CD14-positive monocyte (primary cell): ENCODE measurements at regions not wholly inside any gene's neighbourhood (a gene's known extent, or its start where the extent isn't known, plus 50 kb on each side); places are given as distances from the start of the nearest gene placed in this dataset.
"Not testable (repeated sequence)": the region's sequence is repeated elsewhere in the genome, so short reads cannot be mapped to it uniquely, and the experiment has no call there.

ENCODE experiments used
- DNase-seq, 3 donors: peaks; one replicate each; pipeline ENCODE4 v3.0.0-alpha.2; 2011 to 2022
- H2AFZ ChIP-seq: 2 replicates; pipeline ENCODE4 v1.6.0; 2012; ENCODE audit warnings: mild to moderate bottlenecking, low read depth, low read length, inconsistent platforms; ENCODE audit not compliant: insufficient read depth, poor library complexity, severe bottlenecking
- H3K27ac ChIP-seq, 2 donors: 1 replicate in 1 of 2; 2 replicates in 1 of 2; pipeline ENCODE4 v1.5.1; 2012 to 2013; ENCODE audit warnings: low read length in 2 of 2, control low read depth in 1 of 2, inconsistent platforms in 1 of 2, low read depth in 1 of 2, mild to moderate bottlenecking in 1 of 2
- H3K27me3 ChIP-seq, 2 donors: one replicate each; pipeline versions ENCODE4 v1.6.0 to v1.6.1; 2011 to 2013; ENCODE audit warnings: low read length in 2 of 2; ENCODE audit not compliant: control insufficient read depth in 2 of 2, insufficient read depth in 2 of 2
- H3K36me3 ChIP-seq, 2 donors: replicated peaks in 1 of 2; 1 replicate in 1 of 2; 2 replicates in 1 of 2; pipeline versions ENCODE4 v1.5.1 to v1.6.1; 2012 to 2013; ENCODE audit warnings: low read length in 2 of 2, control low read depth in 1 of 2, inconsistent platforms in 1 of 2, mild to moderate bottlenecking in 1 of 2; ENCODE audit not compliant: insufficient read depth in 2 of 2, control insufficient read depth in 1 of 2
- H3K4me1 ChIP-seq, 2 donors: 1 replicate in 1 of 2; 2 replicates in 1 of 2; pipeline versions ENCODE4 v1.5.1 to v1.6.1; 2012 to 2013; ENCODE audit warnings: low read length in 2 of 2, control low read depth in 1 of 2, inconsistent platforms in 1 of 2, mild to moderate bottlenecking in 1 of 2, moderate library complexity in 1 of 2; ENCODE audit not compliant: insufficient read depth in 2 of 2, control insufficient read depth in 1 of 2
- H3K4me2 ChIP-seq: replicated peaks from 2 replicates; pipeline ENCODE3; 2012; ENCODE audit warnings: low read length, moderate library complexity, mild to moderate bottlenecking; ENCODE audit not compliant: poor library complexity, severe bottlenecking; ENCODE audit errors: extremely low read depth
- H3K4me3 ChIP-seq, 3 experiments: fragments of 200-600 bp in 1 of 3; sonication (generic) in 1 of 3; replicated peaks in 1 of 3; 1 replicate in 2 of 3; 2 replicates in 1 of 3; pipeline ENCODE4 v1.5.1; 2011 to 2013; ENCODE audit warnings: low read length in 3 of 3, mild to moderate bottlenecking in 3 of 3, control low read depth in 2 of 3, low read depth in 2 of 3, inconsistent platforms in 1 of 3, moderate library complexity in 1 of 3
- H3K79me2 ChIP-seq: 2 replicates; pipeline ENCODE4 v1.6.0; 2012; ENCODE audit warnings: mild to moderate bottlenecking, control low read depth, inconsistent platforms, low read length, moderate library complexity; ENCODE audit not compliant: insufficient read depth
- H3K9ac ChIP-seq: 2 replicates; pipeline ENCODE4 v1.6.0; 2017; ENCODE audit warnings: low read length, mild to moderate bottlenecking; ENCODE audit not compliant: insufficient read depth, poor library complexity, severe bottlenecking
- H3K9me3 ChIP-seq, 2 donors: replicated peaks in 1 of 2; 1 replicate in 1 of 2; 2 replicates in 1 of 2; pipeline versions ENCODE4 v1.5.1 to v1.6.1; 2012 to 2013; ENCODE audit warnings: low read length in 2 of 2, control low read depth in 1 of 2; ENCODE audit not compliant: control insufficient read depth in 1 of 2, insufficient read depth in 1 of 2
- H4K20me1 ChIP-seq: 2 replicates; pipeline ENCODE4 v1.6.0; 2012; ENCODE audit warnings: mild to moderate bottlenecking, low read length, control low read depth, moderate library complexity; ENCODE audit not compliant: insufficient read depth
- H3K27ac Mint-ChIP-seq, 7 donors: one replicate each; pipeline ENCODE4 v1.8.0; 2020; ENCODE audit warnings: mild to moderate bottlenecking in 7 of 7, mixed read lengths in 7 of 7, moderate library complexity in 6 of 7, inconsistent platforms in 2 of 7
- H3K27me3 Mint-ChIP-seq, 3 donors: one replicate each; pipeline ENCODE4 v1.8.0; 2021 to 2022; ENCODE audit warnings: low read depth in 3 of 3, mild to moderate bottlenecking in 3 of 3, mixed read lengths in 3 of 3, moderate library complexity in 3 of 3, inconsistent platforms in 1 of 3
- H3K36me3 Mint-ChIP-seq, 2 donors: one replicate each; pipeline ENCODE4 v1.8.0; 2020; ENCODE audit warnings: mixed read lengths in 2 of 2, inconsistent platforms in 1 of 2, mild to moderate bottlenecking in 1 of 2
- H3K4me1 Mint-ChIP-seq: one replicate; pipeline ENCODE4 v1.8.0; 2020; ENCODE audit warnings: mild to moderate bottlenecking, mixed read lengths
- H3K4me3 Mint-ChIP-seq, 2 donors: one replicate each; pipeline ENCODE4 v1.8.0; 2020; ENCODE audit warnings: mild to moderate bottlenecking in 2 of 2, mixed read lengths in 2 of 2, moderate library complexity in 1 of 2
- H3K9me3 Mint-ChIP-seq, 7 donors: one replicate each; pipeline ENCODE4 v1.8.0; 2020 to 2022; ENCODE audit warnings: mixed read lengths in 7 of 7, mild to moderate bottlenecking in 6 of 7, moderate library complexity in 6 of 7, inconsistent platforms in 2 of 7
- WGBS: methylation state at CpG from one replicate; pipeline ENCODE4 v1.1.5; 2013; ENCODE audit warnings: missing lambda C conversion rate; ENCODE audit not compliant: insufficient coverage; 5-methylcytosine and 5-hydroxymethylcytosine counted together
- intact Hi-C, 2 donors: fragments of 100-400 bp; cut with micrococcal nuclease; formaldehyde crosslinking; loops; one replicate each; pipeline versions ENCODE4 v1.15.0 to v1.15.1; 2023
- TF ChIP-seq, protein P1 (sequence below): fragments of 200-600 bp; IDR thresholded peaks from one replicate; pipeline ENCODE4 v1.8.0; 2022; ENCODE audit warnings: antibody characterized with exemption, mild to moderate bottlenecking

GRCh38 chr13:54424344-54424743 is 1395.7 kb downstream of the OLFM4 start:
- Histone ChIP-seq H3K36me3 (no peaks in the 10 kb centered on the region), H2AFZ (no peak overlapping the region), H3K4me1 (no peaks in the 10 kb centered on the region), H3K27ac (no peak overlapping the region), H3K4me3 (no peak overlapping the region), H3K9me3 (peaks cover 0 to 3% of the 10 kb centered on the region in 2 donors), H4K20me1 (no peaks in the 10 kb centered on the region), H3K9ac (no peak overlapping the region), H3K27me3 (no peaks in the 10 kb centered on the region), H3K4me2 (no peak overlapping the region), H3K79me2 (no peaks in the 10 kb centered on the region)
- Mint-ChIP-seq H3K27ac (no peak overlapping the region), H3K27me3 (no peaks in the 10 kb centered on the region), H3K4me3 (no peak overlapping the region), H3K36me3 (no peaks in the 10 kb centered on the region), H3K4me1 (no peaks in the 10 kb centered on the region), H3K9me3 (peaks cover 0 to 6% (median 0%) of the 10 kb centered on the region in 7 donors)
- TF ChIP-seq, protein P1, sequence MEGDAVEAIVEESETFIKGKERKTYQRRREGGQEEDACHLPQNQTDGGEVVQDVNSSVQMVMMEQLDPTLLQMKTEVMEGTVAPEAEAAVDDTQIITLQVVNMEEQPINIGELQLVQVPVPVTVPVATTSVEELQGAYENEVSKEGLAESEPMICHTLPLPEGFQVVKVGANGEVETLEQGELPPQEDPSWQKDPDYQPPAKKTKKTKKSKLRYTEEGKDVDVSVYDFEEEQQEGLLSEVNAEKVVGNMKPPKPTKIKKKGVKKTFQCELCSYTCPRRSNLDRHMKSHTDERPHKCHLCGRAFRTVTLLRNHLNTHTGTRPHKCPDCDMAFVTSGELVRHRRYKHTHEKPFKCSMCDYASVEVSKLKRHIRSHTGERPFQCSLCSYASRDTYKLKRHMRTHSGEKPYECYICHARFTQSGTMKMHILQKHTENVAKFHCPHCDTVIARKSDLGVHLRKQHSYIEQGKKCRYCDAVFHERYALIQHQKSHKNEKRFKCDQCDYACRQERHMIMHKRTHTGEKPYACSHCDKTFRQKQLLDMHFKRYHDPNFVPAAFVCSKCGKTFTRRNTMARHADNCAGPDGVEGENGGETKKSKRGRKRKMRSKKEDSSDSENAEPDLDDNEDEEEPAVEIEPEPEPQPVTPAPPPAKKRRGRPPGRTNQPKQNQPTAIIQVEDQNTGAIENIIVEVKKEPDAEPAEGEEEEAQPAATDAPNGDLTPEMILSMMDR, result no peak
- intact Hi-C loops, result no loop called here
- no peak for DNase-seq
- WGBS, result 81% methylated on average over 2 of the region's 2 CpGs

- DNase-seq, result no peak
Observed at GRCh38 chr13:54433493-54434206, 1405.0 kb downstream of the OLFM4 start.

DNA sequence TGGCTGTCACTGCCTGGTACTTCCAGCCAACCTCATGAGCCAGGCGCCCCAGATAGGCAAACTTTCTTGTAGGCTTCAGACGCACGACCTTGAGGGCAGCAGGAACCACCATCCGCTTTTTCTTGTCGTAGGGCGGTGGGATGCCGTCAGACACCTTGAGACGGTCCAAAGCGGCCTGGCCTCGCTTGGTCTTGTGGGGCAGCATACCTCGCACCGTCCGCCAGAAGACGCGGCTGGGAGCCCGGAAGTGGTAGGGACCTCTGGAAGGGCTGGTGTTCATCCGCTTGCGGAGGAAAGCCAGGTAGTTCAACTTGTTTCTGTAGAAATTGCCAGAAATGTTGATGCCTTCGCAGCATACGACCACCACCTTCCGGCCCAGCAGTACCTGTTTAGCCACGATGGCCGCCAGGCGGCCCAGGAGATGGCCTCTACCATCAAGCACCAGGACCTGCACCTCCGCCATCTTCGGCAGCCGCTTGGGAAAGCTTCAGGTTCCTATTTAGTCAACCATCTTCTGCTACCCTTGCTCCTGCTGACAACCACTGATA is 1412.3 kb downstream of the OLFM4 start:
- H3K4me3 ChIP-seq, H3K4me1 ChIP-seq, H3K27me3 Mint-ChIP-seq, H3K27me3 ChIP-seq, H3K79me2 ChIP-seq, DNase-seq, H3K9me3 ChIP-seq, H2AFZ ChIP-seq, H4K20me1 ChIP-seq, intact Hi-C loops, H3K9ac ChIP-seq, H3K36me3 ChIP-seq, H3K4me3 Mint-ChIP-seq, H3K4me2 ChIP-seq, H3K27ac ChIP-seq, H3K36me3 Mint-ChIP-seq, H3K27ac Mint-ChIP-seq, H3K4me1 Mint-ChIP-seq, H3K9me3 Mint-ChIP-seq: not testable (repeated sequence)
- WGBS, result 93% methylated on average over 21 of the region's 27 CpGs

More at GRCh38 chr13:54433493-54434206, 1405.0 kb downstream of the OLFM4 start:
- Histone ChIP-seq H3K4me1 (no peaks in the 10 kb centered on the region), H3K36me3 (no peaks in the 10 kb centered on the region), H3K9me3 (no peaks in the 10 kb centered on the region), H4K20me1 (no peaks in the 10 kb centered on the region), H3K27me3 (no peaks in the 10 kb centered on the region), H3K4me3 (no peak overlapping the region), H3K27ac (no peak overlapping the region), H3K79me2 (no peaks in the 10 kb centered on the region), H3K9ac (no peak overlapping the region), H3K4me2 (no peak overlapping the region), H2AFZ (no peak overlapping the region)
- H3K4me1 Mint-ChIP-seq, result no peaks in the 10 kb centered on the region
- H3K27ac Mint-ChIP-seq, result no peak overlapping the region
- WGBS, result no CpG with 5 or more reads among the region's 4 CpGs
- H3K27me3 Mint-ChIP-seq, result no peaks in the 10 kb centered on the region
- H3K9me3 Mint-ChIP-seq, result peaks cover 0 to 4% (median 1%) of the 10 kb centered on the region in 7 donors
- no peak overlapping the region for H3K4me3 Mint-ChIP-seq
- H3K36me3 Mint-ChIP-seq, result no peaks in the 10 kb centered on the region
- intact Hi-C loops, result no loop called here
- TF ChIP-seq, protein P1, result no peak
